GM19463 (cell line): ENCODE measurements at regions not wholly inside any gene's neighbourhood (a gene's known extent, or its start where the extent isn't known, plus 50 kb on each side); places are given as distances from the start of the nearest gene placed in this dataset.

Source experiments
- ATAC-seq: cut with Tn5 transposase; IDR thresholded peaks from one replicate; pipeline ENCODE4 v1.9.1; 2021; ENCODE audit warnings: mild to moderate bottlenecking, moderate library complexity; ENCODE audit not compliant: unreplicated experiment

- no peak for ATAC-seq
Measured at GRCh38 chr13:80237646-80238045, 103.3 kb downstream of the SPRY2 start.

- peak; percentile 15 for ATAC-seq
Measured at GRCh38 chr13:80235967-80236302, 105.0 kb downstream of the SPRY2 start.

DNA sequence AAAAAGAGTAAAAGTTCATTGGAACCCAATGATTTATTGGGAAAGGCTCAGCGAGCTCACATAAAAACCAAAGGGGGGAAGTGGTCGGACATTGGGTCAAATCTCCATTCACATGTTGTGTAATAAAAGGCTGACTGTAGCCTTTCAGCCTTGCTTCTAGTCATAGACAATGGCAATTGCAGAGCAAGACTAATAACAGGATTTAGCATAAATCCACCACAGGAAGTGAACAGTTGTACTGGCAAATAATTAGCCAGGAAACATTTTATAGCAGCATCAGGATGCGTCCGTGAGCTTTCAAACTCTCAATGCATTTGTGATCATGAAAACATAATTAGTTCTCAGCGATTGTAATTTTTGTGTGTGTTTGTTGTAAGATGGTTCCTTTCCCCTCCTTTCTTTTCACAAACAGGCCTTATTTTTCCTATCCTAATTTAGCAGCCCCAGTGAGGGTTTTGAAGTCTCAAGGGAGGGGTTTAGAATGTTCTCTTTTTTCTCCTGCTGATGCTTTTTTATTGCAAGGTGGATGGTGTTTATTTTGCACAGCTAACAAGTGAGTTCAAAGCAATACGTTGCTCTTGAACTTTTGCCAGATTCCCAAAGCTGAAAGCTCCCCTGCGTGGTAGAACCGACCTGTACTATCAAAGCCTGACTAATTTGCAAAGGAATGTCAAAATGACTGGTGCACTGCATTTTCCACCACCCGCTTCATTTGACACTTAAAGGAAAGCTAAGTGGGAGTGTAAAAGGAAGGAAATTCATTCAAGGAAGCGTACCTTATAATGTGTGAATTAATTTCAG lies 105.6 kb downstream of the SPRY2 start:
- peak; percentile 88 for ATAC-seq

DNA sequence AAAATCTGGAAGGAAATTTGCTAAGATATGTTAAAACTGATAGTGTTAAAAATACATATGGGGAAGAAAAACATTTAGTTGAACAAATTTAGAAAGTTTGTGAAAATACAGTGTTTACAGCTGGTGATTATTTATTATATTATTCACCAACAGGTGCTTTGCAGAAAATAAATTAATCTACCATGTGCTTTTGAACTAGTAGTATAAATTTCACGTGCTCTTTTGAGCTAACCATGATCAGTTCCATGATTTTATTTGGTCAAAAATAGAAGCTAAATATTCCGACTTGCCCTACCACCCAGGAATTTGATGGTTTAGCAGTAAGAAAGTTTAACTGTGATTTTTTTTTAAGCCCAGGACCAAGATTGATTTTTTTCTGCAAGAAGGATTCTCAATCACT lies 113.3 kb downstream of the SPRY2 start:
- ATAC-seq, result no peak

DNA sequence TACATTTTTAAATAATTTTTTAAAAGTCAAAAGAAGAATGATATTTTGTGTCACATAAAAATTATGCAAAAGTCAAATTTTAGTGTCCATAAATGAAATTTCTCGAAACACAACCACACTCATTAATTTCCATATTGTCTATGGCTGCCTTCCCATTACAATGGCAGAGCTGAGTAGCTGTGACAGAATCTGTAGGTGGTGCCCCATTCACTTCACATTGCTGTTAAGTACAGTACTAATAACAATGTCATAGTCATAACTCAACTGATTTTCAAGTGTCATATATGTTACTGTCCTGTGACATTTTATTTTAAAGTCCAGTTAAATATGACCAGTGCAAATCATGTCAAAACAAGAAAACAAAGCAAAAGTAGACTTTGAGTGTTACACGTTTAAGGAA lies 114.3 kb downstream of the SPRY2 start:
- ATAC-seq, result no peak

DNA sequence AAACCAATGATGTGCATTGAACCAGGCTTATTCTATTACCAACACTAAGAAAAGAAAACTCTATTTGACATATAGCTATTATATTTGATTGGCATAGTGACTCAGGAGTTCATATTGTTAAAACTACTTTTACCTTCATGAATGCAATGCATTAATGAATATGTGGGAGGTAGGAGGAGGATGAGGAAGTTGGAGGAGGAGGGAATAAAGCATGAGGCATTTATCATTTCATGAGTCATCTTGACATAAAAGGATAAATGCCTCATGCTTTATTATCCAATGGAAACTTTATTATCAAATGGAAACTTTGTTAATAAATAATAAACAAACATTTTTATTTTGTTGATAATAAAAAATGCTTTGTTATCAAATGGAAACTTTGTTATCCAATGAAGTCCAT lies 116.5 kb downstream of the SPRY2 start:
- ATAC-seq, result no peak

DNA sequence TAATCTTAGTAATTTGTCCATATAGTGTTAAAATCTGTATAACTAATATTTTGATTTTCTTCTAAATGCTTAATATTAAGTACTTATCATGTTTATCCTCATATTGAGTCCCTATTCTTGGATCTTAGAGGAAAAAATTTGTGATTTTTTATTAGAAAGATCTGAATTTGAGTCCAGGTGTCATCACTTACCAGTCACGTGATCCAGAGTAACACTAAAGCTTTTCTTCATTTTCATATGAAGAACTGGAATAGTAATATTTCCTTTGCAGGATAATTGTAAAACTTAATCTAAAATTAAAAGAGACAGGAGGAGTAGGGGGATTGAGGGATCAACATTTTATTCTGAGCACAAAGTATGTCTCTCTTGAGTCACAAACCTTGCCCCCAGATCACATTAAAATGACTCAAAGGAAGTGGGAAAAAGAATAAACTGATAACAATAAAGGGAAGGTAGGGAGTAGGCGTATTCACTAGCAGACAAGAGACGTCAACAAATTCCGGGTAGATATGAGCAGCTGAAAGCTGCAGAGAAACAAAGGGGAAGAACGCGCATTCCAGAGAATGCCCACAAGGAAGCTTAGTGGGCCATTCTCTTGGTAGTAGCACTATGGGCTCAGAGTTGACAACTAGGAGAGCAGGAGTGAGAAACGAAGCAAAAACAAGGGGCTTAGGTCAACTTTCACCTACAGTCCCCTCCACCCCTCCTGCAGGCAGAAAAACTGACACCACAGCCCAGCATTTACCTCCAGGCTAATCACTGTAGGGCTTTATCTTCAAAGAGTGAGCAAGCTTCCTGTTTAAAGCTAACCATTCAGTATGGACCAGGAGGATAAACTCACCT lies 123.1 kb downstream of the SPRY2 start:
- ATAC-seq, result no peak

DNA sequence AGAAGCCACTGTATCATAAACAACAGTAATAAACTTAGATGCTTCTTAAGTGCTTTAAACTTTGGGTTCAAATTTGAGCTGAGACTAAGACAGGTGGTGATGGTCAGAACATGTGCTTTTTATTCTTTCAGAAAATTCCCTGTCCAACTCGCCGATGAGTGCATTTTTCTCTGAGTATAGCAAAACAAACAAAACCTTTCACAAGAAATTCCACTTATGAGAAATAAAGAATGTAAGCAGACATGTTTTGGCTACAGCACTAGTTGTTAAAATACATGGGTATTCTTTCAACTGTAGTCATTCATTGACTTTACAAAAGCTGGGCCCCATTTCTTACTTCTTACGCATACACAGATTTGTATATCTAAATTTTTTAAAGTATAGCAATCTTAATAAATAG lies 125.6 kb downstream of the SPRY2 start:
- ATAC-seq, result no peak

DNA sequence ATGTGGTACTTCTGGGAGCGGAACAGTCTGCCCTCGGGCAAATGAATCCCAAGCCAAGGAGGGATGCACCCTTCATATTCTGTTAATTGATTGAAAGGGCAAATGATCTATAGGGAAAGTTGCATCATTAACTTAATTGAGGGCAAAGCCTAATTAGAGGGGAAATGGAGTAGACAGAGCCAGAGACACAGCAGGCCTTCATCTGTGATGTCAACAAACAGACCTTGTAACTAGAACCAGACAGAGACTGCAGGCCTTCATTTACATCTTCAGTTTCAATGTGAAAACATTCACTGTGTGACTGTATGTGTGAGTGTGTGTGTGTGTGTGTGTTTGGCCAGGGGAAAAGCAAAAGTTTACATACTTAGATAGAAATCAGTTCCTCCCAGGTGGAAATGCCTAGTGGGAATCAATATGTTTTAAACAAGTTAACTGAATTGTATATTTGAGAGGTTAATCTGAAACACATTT lies 126.4 kb downstream of the SPRY2 start:
- ATAC-seq, result no peak

- no peak for ATAC-seq
Measured at GRCh38 chr13:80214050-80214449, 126.9 kb downstream of the SPRY2 start.

DNA sequence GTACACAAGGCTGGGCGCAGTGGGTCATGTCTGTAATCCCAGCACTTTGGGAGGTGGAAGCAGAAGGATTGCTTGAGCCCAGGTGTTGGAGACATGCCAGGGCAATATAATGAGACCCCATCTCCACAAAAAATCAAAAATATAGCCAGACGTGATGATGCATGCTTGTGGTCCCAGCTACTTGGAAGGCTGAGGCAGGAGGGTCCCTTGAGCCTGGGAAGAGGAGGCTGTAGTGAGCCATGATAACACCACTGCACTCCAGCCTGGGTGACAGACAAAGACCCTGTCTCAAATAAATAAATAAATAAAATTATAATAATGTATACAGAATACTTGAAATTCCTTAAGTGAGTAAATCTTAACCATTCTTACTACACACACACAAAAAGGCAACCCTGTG lies 127.7 kb downstream of the SPRY2 start:
- ATAC-seq, result no peak

GRCh38 chr13:80211566-80211965 lies 129.4 kb downstream of the SPRY2 start:
- no peak for ATAC-seq

GRCh38 chr13:80204642-80205041 lies 136.3 kb downstream of the SPRY2 start:
- ATAC-seq, result no peak

- no peak for ATAC-seq
Measured at GRCh38 chr13:80203496-80203895, 137.4 kb downstream of the SPRY2 start.

DNA sequence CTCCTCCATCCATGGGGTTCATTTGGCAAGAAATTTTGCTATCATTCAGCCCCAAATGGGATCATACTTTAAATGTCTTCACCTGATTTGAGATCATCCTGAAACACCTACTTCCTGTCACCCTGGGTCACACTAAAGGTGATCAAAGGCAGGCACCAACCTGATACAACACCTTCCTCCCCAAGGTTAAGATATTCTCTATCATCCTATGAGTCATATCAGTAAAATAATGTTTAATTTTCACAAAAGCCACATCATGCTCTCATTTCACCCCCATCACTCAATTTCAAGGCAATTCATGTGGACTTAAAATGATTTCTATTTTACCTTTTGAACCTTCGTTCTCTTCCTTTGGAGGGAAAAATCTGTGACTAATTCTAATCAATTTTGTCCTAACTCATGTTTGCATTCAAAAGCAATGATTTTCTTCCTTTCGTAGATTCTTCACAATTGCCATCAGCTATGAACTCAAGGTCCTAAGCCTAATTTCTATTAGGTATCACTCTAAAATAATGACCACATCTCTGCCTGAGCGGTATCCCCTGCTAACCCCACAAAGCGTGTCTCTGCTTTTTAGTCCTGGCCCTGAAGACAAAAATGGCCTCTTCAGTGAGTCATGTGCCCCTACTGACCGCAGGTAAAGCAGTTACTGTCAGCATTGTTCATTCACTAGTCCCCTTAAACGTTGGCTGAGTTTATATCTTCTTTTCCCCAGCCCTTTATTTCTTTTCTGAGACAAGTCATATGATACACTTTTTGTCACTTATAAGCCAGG lies 139.0 kb downstream of the SPRY2 start:
- no peak for ATAC-seq

- no peak for ATAC-seq
Measured at GRCh38 chr13:80199585-80200292, 141.2 kb downstream of the SPRY2 start.

GRCh38 chr13:80199067-80199466 lies 141.9 kb downstream of the SPRY2 start:
- no peak for ATAC-seq

DNA sequence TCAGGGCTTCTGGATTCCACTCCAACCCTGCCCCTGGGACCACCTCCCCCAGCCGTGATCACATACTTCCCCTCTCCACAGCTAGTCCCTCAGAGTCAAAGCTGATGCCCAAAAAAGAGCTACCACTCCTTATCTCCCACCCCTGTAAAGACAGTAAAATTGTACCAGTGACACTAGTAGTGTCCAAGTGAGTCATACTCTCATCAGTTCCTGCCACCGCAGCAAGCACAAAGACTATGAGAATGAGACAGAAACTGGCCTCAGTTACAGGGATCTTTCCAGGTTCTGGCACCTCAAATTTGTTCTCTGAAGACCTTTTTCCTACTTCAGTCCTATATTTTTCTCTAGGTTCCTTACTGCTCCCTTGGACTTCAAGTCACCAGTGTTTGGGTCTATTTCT lies 144.2 kb downstream of the SPRY2 start:
- no peak for ATAC-seq

- ATAC-seq, result no peak
Measured at GRCh38 chr13:80195649-80196048, 145.3 kb downstream of the SPRY2 start.

DNA sequence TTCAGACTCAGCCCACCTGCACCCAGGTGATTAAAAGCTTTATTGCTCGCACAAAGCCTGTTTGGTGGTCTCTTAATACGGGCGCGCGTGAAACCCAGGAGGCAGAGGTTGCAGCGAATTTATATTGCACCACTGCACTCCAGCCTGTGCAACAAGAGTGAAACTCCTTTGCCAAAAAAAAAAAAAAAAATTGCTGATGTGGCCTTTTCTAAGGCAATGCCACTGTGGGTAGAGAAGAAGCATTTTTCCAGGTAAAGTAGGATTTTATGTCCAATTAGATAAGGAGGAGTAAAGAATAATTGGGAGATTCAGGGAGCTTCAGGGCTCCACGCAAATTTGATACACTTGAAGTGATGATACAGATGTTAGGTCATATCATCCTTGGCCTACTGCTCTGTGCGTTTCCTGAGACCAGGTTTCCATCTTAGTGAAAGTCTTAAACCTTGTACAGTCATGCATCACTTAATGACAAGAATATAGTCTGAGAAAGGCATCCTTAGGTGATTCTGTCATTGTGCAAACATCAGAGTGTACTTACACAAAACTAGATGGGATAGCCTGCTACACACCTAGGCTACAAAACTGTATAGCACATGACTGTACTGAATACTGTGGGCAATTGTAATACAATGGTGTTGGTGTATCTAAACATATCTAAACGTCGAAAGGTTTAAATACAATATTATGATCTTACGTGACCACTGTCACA lies 150.9 kb downstream of the SPRY2 start:
- no peak for ATAC-seq
